HUES6 (cell line): ENCODE measurements at regions not wholly inside any gene's neighbourhood (a gene's known extent, or its start where the extent isn't known, plus 50 kb on each side); places are given as distances from the start of the nearest gene placed in this dataset.
"Not testable (repeated sequence)": the region's sequence is repeated elsewhere in the genome, so short reads cannot be mapped to it uniquely, and the experiment has no call there.

Experiments used
- H3K27ac ChIP-seq: 2 replicates; pipeline ENCODE4 v1.7.0; 2013; ENCODE audit warnings: low read depth, mild to moderate bottlenecking, low read length, inconsistent platforms
- H3K27me3 ChIP-seq: 2 replicates; pipeline ENCODE4 v1.6.1; 2013; ENCODE audit warnings: low read length; ENCODE audit not compliant: control insufficient read depth, insufficient read depth
- H3K36me3 ChIP-seq: 2 replicates; pipeline ENCODE4 v1.6.1; 2013; ENCODE audit warnings: low read length; ENCODE audit not compliant: control insufficient read depth, insufficient read depth
- H3K4me1 ChIP-seq: 2 replicates; pipeline ENCODE4 v1.6.1; 2013; ENCODE audit warnings: low read length; ENCODE audit not compliant: control insufficient read depth, insufficient read depth
- H3K4me3 ChIP-seq: 2 replicates; pipeline ENCODE4 v1.5.1; 2013; ENCODE audit warnings: low read depth, low read length
- H3K9ac ChIP-seq: one replicate; pipeline ENCODE4 v1.6.1; 2013; ENCODE audit warnings: mild to moderate bottlenecking, low read length
- H3K9me3 ChIP-seq: 2 replicates; pipeline ENCODE4 v1.6.1; 2013; ENCODE audit warnings: low read depth, low read length; ENCODE audit not compliant: control insufficient read depth, insufficient read depth

GRCh38 chr3:137111497-137111896 lies 153.7 kb downstream of the IL20RB start:
- Histone ChIP-seq H3K4me1 (peaks cover 23% of the 10 kb centered on the region), H3K9ac (no peak overlapping the region), H3K36me3 (no peaks in the 10 kb centered on the region), H3K27me3 (no peaks in the 10 kb centered on the region), H3K4me3 (no peak overlapping the region), H3K9me3 (no peaks in the 10 kb centered on the region), H3K27ac (no peak overlapping the region)

GRCh38 chr3:137116619-137117018 lies 158.8 kb downstream of the IL20RB start:
- Histone ChIP-seq H3K27ac (no peak overlapping the region), H3K9ac (no peak overlapping the region), H3K36me3 (no peaks in the 10 kb centered on the region)

GRCh38 chr3:137121704-137122314 lies 164.0 kb downstream of the IL20RB start:
- H3K27ac ChIP-seq: no peak overlapping the region
- H3K4me1 ChIP-seq: no peaks in the 10 kb centered on the region
- no peaks in the 10 kb centered on the region for H3K36me3 ChIP-seq
- H3K4me3 ChIP-seq: no peak overlapping the region
- H3K9me3 ChIP-seq: no peaks in the 10 kb centered on the region
- H3K27me3 ChIP-seq: no peaks in the 10 kb centered on the region
- no peak overlapping the region for H3K9ac ChIP-seq

More at GRCh38 chr3:137116619-137117018, 158.8 kb downstream of the IL20RB start:
- H3K4me3 ChIP-seq: no peak overlapping the region
- H3K9me3 ChIP-seq: no peaks in the 10 kb centered on the region
- no peaks in the 10 kb centered on the region; the same call in 1 of the 2 replicates for H3K4me1 ChIP-seq
- H3K27me3 ChIP-seq: no peaks in the 10 kb centered on the region

GRCh38 chr3:137131081-137131480 lies 173.3 kb downstream of the IL20RB start:
- Histone ChIP-seq H3K4me1 (peaks cover 19% of the 10 kb centered on the region), H3K27me3 (no peaks in the 10 kb centered on the region), H3K27ac (no peak overlapping the region), H3K9me3 (no peaks in the 10 kb centered on the region), H3K4me3 (no peak overlapping the region), H3K36me3 (no peaks in the 10 kb centered on the region), H3K9ac (no peak overlapping the region)

GRCh38 chr3:137134431-137134830 lies 176.6 kb downstream of the IL20RB start:
- H3K9ac ChIP-seq: no peak overlapping the region
- no peak overlapping the region for H3K27ac ChIP-seq
- no peak overlapping the region for H3K4me3 ChIP-seq
- H3K36me3 ChIP-seq: no peaks in the 10 kb centered on the region
- H3K27me3 ChIP-seq: no peaks in the 10 kb centered on the region
- H3K4me1 ChIP-seq: peaks cover 19% of the 10 kb centered on the region
- H3K9me3 ChIP-seq: no peaks in the 10 kb centered on the region

- no peaks in the 10 kb centered on the region for H3K27me3 ChIP-seq
- no peak overlapping the region for H3K9ac ChIP-seq
- no peak overlapping the region for H3K27ac ChIP-seq
- H3K9me3 ChIP-seq: no peaks in the 10 kb centered on the region
- H3K4me3 ChIP-seq: no peak overlapping the region
- no peaks in the 10 kb centered on the region for H3K36me3 ChIP-seq
- peaks cover 8% of the 10 kb centered on the region for H3K4me1 ChIP-seq
Observed at GRCh38 chr3:137148406-137148805, 190.6 kb downstream of the IL20RB start.

GRCh38 chr3:137148917-137149316 lies 191.1 kb downstream of the IL20RB start:
- Histone ChIP-seq H3K4me1 (peaks cover 8% of the 10 kb centered on the region), H3K4me3 (no peak overlapping the region), H3K9me3 (no peaks in the 10 kb centered on the region), H3K9ac (no peak overlapping the region), H3K36me3 (no peaks in the 10 kb centered on the region), H3K27ac (no peak overlapping the region), H3K27me3 (no peaks in the 10 kb centered on the region)

GRCh38 chr3:137150825-137151224 lies 193.0 kb downstream of the IL20RB start:
- H3K9ac ChIP-seq: no peak overlapping the region
- no peak overlapping the region for H3K4me3 ChIP-seq
- H3K27ac ChIP-seq: no peak overlapping the region
- H3K9me3 ChIP-seq: no peaks in the 10 kb centered on the region
- H3K4me1 ChIP-seq: peaks cover 8% of the 10 kb centered on the region
- no peaks in the 10 kb centered on the region for H3K27me3 ChIP-seq
- no peaks in the 10 kb centered on the region for H3K36me3 ChIP-seq

- H3K27me3 ChIP-seq, H3K9me3 ChIP-seq, H3K4me3 ChIP-seq, H3K9ac ChIP-seq, H3K4me1 ChIP-seq, H3K27ac ChIP-seq, H3K36me3 ChIP-seq: not testable (repeated sequence)
Observed at GRCh38 chr3:137153046-137153445, 195.3 kb downstream of the IL20RB start.

GRCh38 chr3:137163241-137163871 lies 205.6 kb downstream of the IL20RB start:
- Histone ChIP-seq H3K27me3 (no peaks in the 10 kb centered on the region), H3K4me3 (no peak overlapping the region), H3K27ac (no peak overlapping the region), H3K9ac (no peak overlapping the region), H3K9me3 (no peaks in the 10 kb centered on the region), H3K4me1 (peaks cover 21% of the 10 kb centered on the region), H3K36me3 (no peaks in the 10 kb centered on the region)

GRCh38 chr3:137163958-137164357 lies 206.2 kb downstream of the IL20RB start:
- Histone ChIP-seq H3K27me3 (no peaks in the 10 kb centered on the region), H3K27ac (no peak overlapping the region), H3K36me3 (no peaks in the 10 kb centered on the region), H3K4me3 (no peak overlapping the region), H3K9ac (no peak overlapping the region), H3K9me3 (no peaks in the 10 kb centered on the region), H3K4me1 (peaks cover 21% of the 10 kb centered on the region)
